Endothelial cell (in vitro differentiated cells): ENCODE measurements at regions not wholly inside any gene's neighbourhood (a gene's known extent, or its start where the extent isn't known, plus 50 kb on each side); places are given as distances from the start of the nearest gene placed in this dataset.

Experiments
- DNase-seq: peaks from one replicate; pipeline ENCODE4 v3.0.0; 2021; ENCODE audit warnings: low spot score
- H3K27ac Mint-ChIP-seq: one replicate; pipeline ENCODE4 v1.8.0; 2021; ENCODE audit warnings: mixed read lengths, inconsistent platforms; ENCODE audit not compliant: unreplicated experiment
- H3K27me3 Mint-ChIP-seq: one replicate; pipeline ENCODE4 v1.8.0; 2021; ENCODE audit warnings: mild to moderate bottlenecking, moderate library complexity, mixed read lengths, inconsistent platforms; ENCODE audit not compliant: unreplicated experiment
- H3K36me3 Mint-ChIP-seq: one replicate; pipeline ENCODE4 v1.8.0; 2021; ENCODE audit warnings: mild to moderate bottlenecking, low read depth, mixed read lengths, inconsistent platforms; ENCODE audit not compliant: unreplicated experiment
- H3K4me1 Mint-ChIP-seq: one replicate; pipeline ENCODE4 v1.8.0; 2021; ENCODE audit warnings: mild to moderate bottlenecking, mixed read lengths, inconsistent platforms; ENCODE audit not compliant: unreplicated experiment
- H3K4me3 Mint-ChIP-seq: one replicate; pipeline ENCODE4 v1.8.0; 2021; ENCODE audit warnings: mild to moderate bottlenecking, mixed read lengths, inconsistent platforms; ENCODE audit not compliant: unreplicated experiment
- H3K9me3 Mint-ChIP-seq: one replicate; pipeline ENCODE4 v1.8.0; 2021; ENCODE audit warnings: mixed read lengths, inconsistent platforms; ENCODE audit not compliant: unreplicated experiment
- TF ChIP-seq, protein P1 (sequence below): fragments of 200-600 bp; sonication (generic); IDR thresholded peaks from one replicate; pipeline ENCODE4 v1.5.0; 2021; ENCODE audit warnings: antibody characterized with exemption; ENCODE audit not compliant: unreplicated experiment

DNA sequence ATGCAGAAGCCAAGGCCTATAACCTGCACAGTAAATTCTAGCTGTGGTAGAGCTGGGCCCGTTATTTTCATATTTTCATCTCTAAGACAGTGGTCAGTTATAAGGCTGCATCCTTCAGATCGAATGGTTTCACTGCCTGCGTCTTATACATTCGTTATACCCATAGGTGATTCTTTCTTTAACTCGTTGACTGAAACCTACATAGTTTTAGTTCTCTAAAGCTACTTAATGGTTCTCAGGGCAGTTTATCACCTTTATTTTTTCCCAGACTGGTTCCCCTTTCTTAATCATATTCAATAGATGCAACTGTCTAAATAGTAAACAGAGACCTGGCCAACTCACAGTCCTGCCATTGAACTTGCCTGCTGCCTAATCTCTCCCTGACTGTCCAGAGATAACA lies 615.3 kb upstream of the SLITRK1 start:
- no peaks in the 10 kb centered on the region for H3K9me3 Mint-ChIP-seq
- no peaks in the 10 kb centered on the region for H3K4me1 Mint-ChIP-seq
- no peak for DNase-seq
- H3K27ac Mint-ChIP-seq: no peak overlapping the region
- no peaks in the 10 kb centered on the region for H3K36me3 Mint-ChIP-seq
- TF ChIP-seq, protein P1, sequence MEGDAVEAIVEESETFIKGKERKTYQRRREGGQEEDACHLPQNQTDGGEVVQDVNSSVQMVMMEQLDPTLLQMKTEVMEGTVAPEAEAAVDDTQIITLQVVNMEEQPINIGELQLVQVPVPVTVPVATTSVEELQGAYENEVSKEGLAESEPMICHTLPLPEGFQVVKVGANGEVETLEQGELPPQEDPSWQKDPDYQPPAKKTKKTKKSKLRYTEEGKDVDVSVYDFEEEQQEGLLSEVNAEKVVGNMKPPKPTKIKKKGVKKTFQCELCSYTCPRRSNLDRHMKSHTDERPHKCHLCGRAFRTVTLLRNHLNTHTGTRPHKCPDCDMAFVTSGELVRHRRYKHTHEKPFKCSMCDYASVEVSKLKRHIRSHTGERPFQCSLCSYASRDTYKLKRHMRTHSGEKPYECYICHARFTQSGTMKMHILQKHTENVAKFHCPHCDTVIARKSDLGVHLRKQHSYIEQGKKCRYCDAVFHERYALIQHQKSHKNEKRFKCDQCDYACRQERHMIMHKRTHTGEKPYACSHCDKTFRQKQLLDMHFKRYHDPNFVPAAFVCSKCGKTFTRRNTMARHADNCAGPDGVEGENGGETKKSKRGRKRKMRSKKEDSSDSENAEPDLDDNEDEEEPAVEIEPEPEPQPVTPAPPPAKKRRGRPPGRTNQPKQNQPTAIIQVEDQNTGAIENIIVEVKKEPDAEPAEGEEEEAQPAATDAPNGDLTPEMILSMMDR: no peak
- H3K27me3 Mint-ChIP-seq: no peaks in the 10 kb centered on the region
- no peak overlapping the region for H3K4me3 Mint-ChIP-seq

DNA sequence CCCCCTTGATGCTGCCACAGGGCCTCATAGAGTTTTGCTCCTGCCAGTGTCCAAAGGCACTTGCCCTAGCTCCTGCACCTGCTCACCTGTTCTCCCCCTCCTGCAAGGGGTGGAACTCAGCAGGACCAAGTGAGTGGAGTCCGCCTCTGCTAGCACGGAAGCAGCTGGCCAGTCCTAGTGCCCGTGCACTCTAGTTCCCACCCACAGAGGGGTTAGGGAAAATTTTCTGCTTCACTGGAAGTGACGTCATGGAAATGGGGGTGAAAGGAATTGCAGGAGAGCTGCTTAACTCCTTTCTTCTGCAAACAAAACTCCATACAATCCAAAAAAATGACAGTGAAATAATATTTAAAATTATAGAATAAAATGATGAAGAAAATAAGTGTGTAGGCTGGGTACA lies 609.7 kb upstream of the SLITRK1 start:
- H3K27ac Mint-ChIP-seq: no peak overlapping the region
- H3K4me3 Mint-ChIP-seq: no peak overlapping the region
- TF ChIP-seq, protein P1: no peak
- H3K9me3 Mint-ChIP-seq: no peaks in the 10 kb centered on the region
- no peaks in the 10 kb centered on the region for H3K36me3 Mint-ChIP-seq
- no peaks in the 10 kb centered on the region for H3K4me1 Mint-ChIP-seq
- H3K27me3 Mint-ChIP-seq: no peaks in the 10 kb centered on the region
- DNase-seq: no peak

DNA sequence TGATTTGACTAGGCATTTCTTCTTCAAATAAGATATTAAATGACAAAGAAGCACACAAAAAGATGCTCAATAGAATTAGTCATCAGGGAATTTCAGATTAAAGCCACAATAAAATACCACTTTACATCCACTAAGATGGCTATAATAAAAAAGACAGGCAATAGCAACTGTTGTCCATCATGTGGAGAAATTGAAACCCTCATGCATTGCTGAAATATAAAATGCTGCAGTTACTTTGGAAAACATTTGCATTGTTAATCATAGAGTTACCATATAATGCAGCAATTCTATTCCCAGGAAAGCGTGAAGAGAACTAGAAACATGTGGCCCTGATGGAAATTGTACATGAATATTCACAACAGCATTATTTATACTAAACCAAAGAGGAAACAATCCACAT lies 605.5 kb upstream of the SLITRK1 start:
- TF ChIP-seq, protein P1: no peak
- H3K27me3 Mint-ChIP-seq: no peaks in the 10 kb centered on the region
- DNase-seq: no peak
- no peaks in the 10 kb centered on the region for H3K36me3 Mint-ChIP-seq
- H3K4me3 Mint-ChIP-seq: no peak overlapping the region
- H3K4me1 Mint-ChIP-seq: no peaks in the 10 kb centered on the region
- H3K9me3 Mint-ChIP-seq: no peaks in the 10 kb centered on the region
- no peak overlapping the region for H3K27ac Mint-ChIP-seq

DNA sequence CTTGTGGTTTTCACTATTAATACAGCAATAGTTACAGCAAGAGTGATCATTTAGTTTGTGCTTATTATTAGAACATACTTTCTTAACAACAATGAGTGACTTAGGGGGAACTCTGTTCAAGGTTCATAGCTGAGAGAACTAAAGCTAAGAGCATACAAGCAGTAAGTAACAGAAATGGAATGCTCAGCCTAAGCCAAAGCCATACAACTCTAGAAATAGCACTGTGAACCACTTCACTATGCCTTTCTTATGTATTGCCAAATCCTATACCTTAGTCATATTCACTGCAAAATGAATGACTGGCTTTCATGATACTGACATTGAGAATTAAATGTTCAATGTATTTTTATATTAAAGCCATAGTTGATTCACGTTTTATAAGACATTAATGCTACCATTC lies 599.7 kb upstream of the SLITRK1 start:
- TF ChIP-seq, protein P1: no peak
- Mint-ChIP-seq H3K4me1 (no peaks in the 10 kb centered on the region), H3K9me3 (no peaks in the 10 kb centered on the region), H3K4me3 (no peak overlapping the region), H3K36me3 (no peaks in the 10 kb centered on the region), H3K27ac (no peak overlapping the region), H3K27me3 (no peaks in the 10 kb centered on the region)
- DNase-seq: no peak

DNA sequence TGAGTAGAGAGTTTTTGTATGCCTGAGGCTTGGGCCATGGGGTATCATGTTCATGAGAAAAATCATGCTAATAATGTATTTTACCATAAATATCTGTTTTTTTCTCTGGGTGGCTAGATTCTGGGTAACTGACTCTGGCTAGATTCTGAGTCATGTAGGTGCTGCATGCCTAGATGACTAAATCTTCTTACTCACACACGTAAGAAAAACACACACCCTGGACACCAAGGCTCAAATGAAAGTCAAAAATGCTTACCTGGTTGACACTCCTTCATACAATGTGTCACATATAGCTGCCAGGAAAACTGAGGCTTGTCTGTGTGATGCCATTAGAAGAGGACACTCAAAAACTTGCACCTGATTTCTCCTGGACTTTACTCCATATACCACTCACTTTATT lies 597.4 kb upstream of the SLITRK1 start:
- TF ChIP-seq, protein P1: no peak

More for the DNA sequence above, 597.4 kb upstream of the SLITRK1 start:
- no peak for DNase-seq
- no peaks in the 10 kb centered on the region for H3K9me3 Mint-ChIP-seq
- H3K4me3 Mint-ChIP-seq: no peak overlapping the region
- no peaks in the 10 kb centered on the region for H3K36me3 Mint-ChIP-seq
- no peak overlapping the region for H3K27ac Mint-ChIP-seq
- no peaks in the 10 kb centered on the region for H3K4me1 Mint-ChIP-seq
- no peaks in the 10 kb centered on the region for H3K27me3 Mint-ChIP-seq
